ENCODE measurements at regions not wholly inside any gene's neighbourhood (a gene's known extent, or its start where the extent isn't known, plus 50 kb on each side); places are given as distances from the start of the nearest gene placed in this dataset.

- no peak for DNase-seq
- ChIA-PET POLR2A (no interaction called here), CTCF (no interaction called here)
- no peak overlapping the region for H3K4me3 ChIP-seq (ENCODE audit: control insufficient read depth in 1 of 7, extremely low read depth in 1 of 7, insufficient read depth in 4 of 7, low read depth in 2 of 7, low read length in 6 of 7)
- no peaks in the 10 kb centered on the region for H3K36me3 ChIP-seq (ENCODE audit: control insufficient read depth in 4 of 4, insufficient read depth in 4 of 4, low read length in 3 of 4)
- no peaks in the 10 kb centered on the region for H3K27me3 ChIP-seq (replicated peaks in 2 of 5; ENCODE audit: control insufficient read depth in 4 of 5, insufficient read depth in 5 of 5, low read length in 4 of 5)
- H3K4me1 ChIP-seq (ENCODE audit: control extremely low read depth in 1 of 4, control insufficient read depth in 4 of 4, insufficient read depth in 4 of 4, low read length in 3 of 4) = no peaks in the 10 kb centered on the region
- no peak overlapping the region for H3K27ac ChIP-seq (ENCODE audit: insufficient read depth in 1 of 2, low read depth in 1 of 2, low read length in 2 of 2, poor library complexity in 1 of 2, severe bottlenecking in 2 of 2)
- peaks cover 0 to 5% (median 0%) of the 10 kb centered on the region in 5 experiments for H3K9me3 ChIP-seq (ENCODE audit: control extremely low read depth in 1 of 5, control insufficient read depth in 4 of 5, insufficient read depth in 2 of 5, low read depth in 1 of 5, low read length in 4 of 5)
- 67% methylated on average over 1 of the region's 1 CpG for WGBS (ENCODE audit: insufficient coverage)
Measured at GRCh38 chr18:72410399-72410798, 133.7 kb downstream of the CBLN2 start.

GRCh38 chr18:72409903-72410302, 134.2 kb downstream of the CBLN2 start:
- 86% methylated on average over 1 of the region's 1 CpG for WGBS (ENCODE audit: insufficient coverage)

GRCh38 chr18:72407048-72407447, 137.1 kb downstream of the CBLN2 start:
- WGBS (ENCODE audit: insufficient coverage) = 100% methylated on average over 2 of the region's 2 CpGs
- Histone ChIP-seq H3K4me1 (ENCODE audit: control extremely low read depth in 1 of 4, control insufficient read depth in 4 of 4, insufficient read depth in 4 of 4, low read length in 3 of 4) (no peaks in the 10 kb centered on the region), H3K36me3 (ENCODE audit: control insufficient read depth in 4 of 4, insufficient read depth in 4 of 4, low read length in 3 of 4) (no peaks in the 10 kb centered on the region), H3K9me3 (ENCODE audit: control extremely low read depth in 1 of 5, control insufficient read depth in 4 of 5, insufficient read depth in 2 of 5, low read depth in 1 of 5, low read length in 4 of 5) (peaks cover 0 to 5% (median 0%) of the 10 kb centered on the region in 5 experiments), H3K27me3 (replicated peaks in 2 of 5; ENCODE audit: control insufficient read depth in 4 of 5, insufficient read depth in 5 of 5, low read length in 4 of 5) (no peaks in the 10 kb centered on the region), H3K27ac (ENCODE audit: insufficient read depth in 1 of 2, low read depth in 1 of 2, low read length in 2 of 2, poor library complexity in 1 of 2, severe bottlenecking in 2 of 2) (no peak overlapping the region), H3K4me3 (ENCODE audit: control insufficient read depth in 1 of 7, extremely low read depth in 1 of 7, insufficient read depth in 4 of 7, low read depth in 2 of 7, low read length in 6 of 7) (no peak overlapping the region)
- POLR2A ChIA-PET = interaction anchor here (0.6 kb wide), 1 partner anchor 190 kb away, joined by 7 read pairs; no protein-coding TSS in a partner anchor
- CTCF ChIA-PET = no interaction called here
- no peak for DNase-seq

More at GRCh38 chr18:72409903-72410302, 134.2 kb downstream of the CBLN2 start:
- Histone ChIP-seq H3K27me3 (replicated peaks in 2 of 5; ENCODE audit: control insufficient read depth in 4 of 5, insufficient read depth in 5 of 5, low read length in 4 of 5) (no peaks in the 10 kb centered on the region), H3K27ac (ENCODE audit: insufficient read depth in 1 of 2, low read depth in 1 of 2, low read length in 2 of 2, poor library complexity in 1 of 2, severe bottlenecking in 2 of 2) (no peak overlapping the region), H3K4me1 (ENCODE audit: control extremely low read depth in 1 of 4, control insufficient read depth in 4 of 4, insufficient read depth in 4 of 4, low read length in 3 of 4) (no peaks in the 10 kb centered on the region), H3K9me3 (ENCODE audit: control extremely low read depth in 1 of 5, control insufficient read depth in 4 of 5, insufficient read depth in 2 of 5, low read depth in 1 of 5, low read length in 4 of 5) (peaks cover 0 to 5% (median 0%) of the 10 kb centered on the region in 5 experiments), H3K36me3 (ENCODE audit: control insufficient read depth in 4 of 4, insufficient read depth in 4 of 4, low read length in 3 of 4) (no peaks in the 10 kb centered on the region), H3K4me3 (ENCODE audit: control insufficient read depth in 1 of 7, extremely low read depth in 1 of 7, insufficient read depth in 4 of 7, low read depth in 2 of 7, low read length in 6 of 7) (no peak overlapping the region)
- POLR2A ChIA-PET = no interaction called here
- CTCF ChIA-PET = no interaction called here
- DNase-seq = no peak

- Histone ChIP-seq H3K27me3 (replicated peaks in 2 of 5; ENCODE audit: control insufficient read depth in 4 of 5, insufficient read depth in 5 of 5, low read length in 4 of 5) (no peaks in the 10 kb centered on the region), H3K4me3 (ENCODE audit: control insufficient read depth in 1 of 7, extremely low read depth in 1 of 7, insufficient read depth in 4 of 7, low read depth in 2 of 7, low read length in 6 of 7) (no peak overlapping the region), H3K36me3 (ENCODE audit: control insufficient read depth in 4 of 4, insufficient read depth in 4 of 4, low read length in 3 of 4) (no peaks in the 10 kb centered on the region), H3K4me1 (ENCODE audit: control extremely low read depth in 1 of 4, control insufficient read depth in 4 of 4, insufficient read depth in 4 of 4, low read length in 3 of 4) (peaks cover 0 to 13% (median 0%) of the 10 kb centered on the region in 4 experiments), H3K9me3 (ENCODE audit: control extremely low read depth in 1 of 5, control insufficient read depth in 4 of 5, insufficient read depth in 2 of 5, low read depth in 1 of 5, low read length in 4 of 5) (peaks cover 0 to 1% (median 0%) of the 10 kb centered on the region in 5 experiments), H3K27ac (ENCODE audit: insufficient read depth in 1 of 2, low read depth in 1 of 2, low read length in 2 of 2, poor library complexity in 1 of 2, severe bottlenecking in 2 of 2) (no peak overlapping the region)
- CTCF ChIA-PET = no interaction called here
- POLR2A ChIA-PET = no interaction called here
- 50% methylated on average over 1 of the region's 1 CpG for WGBS (ENCODE audit: insufficient coverage)
- DNase-seq = no peak
Measured at GRCh38 chr18:72391951-72392350, 152.2 kb downstream of the CBLN2 start.

- Histone ChIP-seq H3K27ac (ENCODE audit: insufficient read depth in 1 of 2, low read depth in 1 of 2, low read length in 2 of 2, poor library complexity in 1 of 2, severe bottlenecking in 2 of 2) (no peak overlapping the region), H3K36me3 (ENCODE audit: control insufficient read depth in 4 of 4, insufficient read depth in 4 of 4, low read length in 3 of 4) (no peaks in the 10 kb centered on the region), H3K4me3 (ENCODE audit: control insufficient read depth in 1 of 7, extremely low read depth in 1 of 7, insufficient read depth in 4 of 7, low read depth in 2 of 7, low read length in 6 of 7) (no peak overlapping the region), H3K9me3 (ENCODE audit: control extremely low read depth in 1 of 5, control insufficient read depth in 4 of 5, insufficient read depth in 2 of 5, low read depth in 1 of 5, low read length in 4 of 5) (peaks cover 0 to 1% (median 0%) of the 10 kb centered on the region in 5 experiments), H3K27me3 (replicated peaks in 2 of 5; ENCODE audit: control insufficient read depth in 4 of 5, insufficient read depth in 5 of 5, low read length in 4 of 5) (no peaks in the 10 kb centered on the region), H3K4me1 (ENCODE audit: control extremely low read depth in 1 of 4, control insufficient read depth in 4 of 4, insufficient read depth in 4 of 4, low read length in 3 of 4) (peaks cover 0 to 13% (median 0%) of the 10 kb centered on the region in 4 experiments)
- CTCF ChIA-PET = interaction anchor here (0.6 kb wide), 1 partner anchor 78 kb away, joined by 3 read pairs; no protein-coding TSS in a partner anchor
- WGBS (ENCODE audit: insufficient coverage) = 100% methylated on average over 4 of the region's 4 CpGs
- DNase-seq = no peak
- POLR2A ChIA-PET = no interaction called here
Measured at GRCh38 chr18:72391427-72391826, 152.7 kb downstream of the CBLN2 start.

- ChIA-PET POLR2A (no interaction called here), CTCF (no interaction called here)
- H3K9me3 ChIP-seq (ENCODE audit: control extremely low read depth in 1 of 5, control insufficient read depth in 4 of 5, insufficient read depth in 2 of 5, low read depth in 1 of 5, low read length in 4 of 5) = no peaks in the 10 kb centered on the region
- no peaks in the 10 kb centered on the region for H3K4me1 ChIP-seq (ENCODE audit: control extremely low read depth in 1 of 4, control insufficient read depth in 4 of 4, insufficient read depth in 4 of 4, low read length in 3 of 4)
- H3K4me3 ChIP-seq (ENCODE audit: control insufficient read depth in 1 of 7, extremely low read depth in 1 of 7, insufficient read depth in 4 of 7, low read depth in 2 of 7, low read length in 6 of 7) = no peak overlapping the region
- no peaks in the 10 kb centered on the region for H3K36me3 ChIP-seq (ENCODE audit: control insufficient read depth in 4 of 4, insufficient read depth in 4 of 4, low read length in 3 of 4)
- 50% methylated on average over 1 of the region's 4 CpGs for WGBS (ENCODE audit: insufficient coverage)
- no peaks in the 10 kb centered on the region for H3K27me3 ChIP-seq (replicated peaks in 2 of 5; ENCODE audit: control insufficient read depth in 4 of 5, insufficient read depth in 5 of 5, low read length in 4 of 5)
- no peak overlapping the region for H3K27ac ChIP-seq (ENCODE audit: insufficient read depth in 1 of 2, low read depth in 1 of 2, low read length in 2 of 2, poor library complexity in 1 of 2, severe bottlenecking in 2 of 2)
- DNase-seq = no peak
Measured at GRCh38 chr18:72378016-72378415, 166.1 kb downstream of the CBLN2 start.

GRCh38 chr18:72376256-72376655, 167.9 kb downstream of the CBLN2 start:
- Histone ChIP-seq H3K4me3 (ENCODE audit: control insufficient read depth in 1 of 7, extremely low read depth in 1 of 7, insufficient read depth in 4 of 7, low read depth in 2 of 7, low read length in 6 of 7) (no peak overlapping the region), H3K27me3 (replicated peaks in 2 of 5; ENCODE audit: control insufficient read depth in 4 of 5, insufficient read depth in 5 of 5, low read length in 4 of 5) (no peaks in the 10 kb centered on the region), H3K27ac (ENCODE audit: insufficient read depth in 1 of 2, low read depth in 1 of 2, low read length in 2 of 2, poor library complexity in 1 of 2, severe bottlenecking in 2 of 2) (no peak overlapping the region), H3K4me1 (ENCODE audit: control extremely low read depth in 1 of 4, control insufficient read depth in 4 of 4, insufficient read depth in 4 of 4, low read length in 3 of 4) (no peaks in the 10 kb centered on the region), H3K9me3 (ENCODE audit: control extremely low read depth in 1 of 5, control insufficient read depth in 4 of 5, insufficient read depth in 2 of 5, low read depth in 1 of 5, low read length in 4 of 5) (no peaks in the 10 kb centered on the region), H3K36me3 (ENCODE audit: control insufficient read depth in 4 of 4, insufficient read depth in 4 of 4, low read length in 3 of 4) (no peaks in the 10 kb centered on the region)
- WGBS (ENCODE audit: insufficient coverage) = 41% methylated on average over 4 of the region's 4 CpGs
- POLR2A ChIA-PET = no interaction called here
- CTCF ChIA-PET = no interaction called here
- no peak for DNase-seq
